Thyroid gland (tissue), 4 donors: ENCODE measurements at regions not wholly inside any gene's neighbourhood (a gene's known extent, or its start where the extent isn't known, plus 50 kb on each side); places are given as distances from the start of the nearest gene placed in this dataset.
"Not testable (repeated sequence)": the region's sequence is repeated elsewhere in the genome, so short reads cannot be mapped to it uniquely, and the experiment has no call there.

Source experiments
- DNase-seq, 2 donors: peaks; one replicate each; pipeline ENCODE4 v3.0.0-alpha.2; 2019
- H3K27ac ChIP-seq, 3 donors: fragments of 200-600 bp; sonication (generic); 1 replicate in 2 of 3; 2 replicates in 1 of 3; pipeline ENCODE4 v1.5.1; 2016 to 2019; ENCODE audit warnings: mild to moderate bottlenecking in 1 of 3, moderate library complexity in 1 of 3
- H3K27me3 ChIP-seq: fragments of 200-600 bp; sonication (generic); one replicate; pipeline ENCODE4 v1.5.1; 2019
- H3K36me3 ChIP-seq, 2 donors: fragments of 200-600 bp; sonication (generic); one replicate each; pipeline ENCODE4 v1.5.1; 2016 to 2019
- H3K4me1 ChIP-seq, 2 donors: fragments of 200-600 bp; sonication (generic); one replicate each; pipeline ENCODE4 v1.5.1; 2017 to 2019
- H3K4me3 ChIP-seq, 3 donors: fragments of 200-600 bp; sonication (generic); replicated peaks in 1 of 3; 1 replicate in 2 of 3; 2 replicates in 1 of 3; pipeline ENCODE4 v1.5.1; 2016; ENCODE audit warnings: mild to moderate bottlenecking in 1 of 3
- H3K9me3 ChIP-seq: fragments of 200-600 bp; sonication (generic); one replicate; pipeline ENCODE4 v1.5.1; 2017
- CTCF ChIP-seq, 6 experiments: fragments of 200-600 bp in 3 of 6; fragments of 450-650 bp in 3 of 6; sonication (generic) in 3 of 6; IDR thresholded peaks; one replicate each; pipeline ENCODE4 v1.5.1; 2016 to 2019; ENCODE audit warnings: antibody characterized with exemption in 6 of 6, mild to moderate bottlenecking in 2 of 6, inconsistent platforms in 1 of 6, moderate library complexity in 1 of 6
- POLR2A ChIP-seq, 2 donors: fragments of 450-650 bp; IDR thresholded peaks; one replicate each; pipeline ENCODE4 v1.6.1; 2017; ENCODE audit warnings: antibody characterized with exemption in 2 of 2, mild to moderate bottlenecking in 2 of 2, moderate library complexity in 1 of 2
- WGBS, 2 donors: methylation state at CpG; one replicate each; pipeline ENCODE4 v1.1.5; 2017; 5-methylcytosine and 5-hydroxymethylcytosine counted together
- intact Hi-C: fragments of 100-400 bp; cut with DNase I; formaldehyde crosslinking; loops from one replicate; pipeline ENCODE4 v1.15.1; 2023

GRCh38 chrX:35442421-35442820, 355.7 kb upstream of the MAGEB16 start:
- H3K4me1 ChIP-seq = no peaks in the 10 kb centered on the region
- no peak overlapping the region for H3K4me3 ChIP-seq
- no peak for DNase-seq
- no peaks in the 10 kb centered on the region for H3K27me3 ChIP-seq
- TF ChIP-seq POLR2A (IDR thresholded peaks at IDR 0.05) (no peak), CTCF (IDR thresholded peaks at IDR 0.05) (no peak)
- no peaks in the 10 kb centered on the region for H3K36me3 ChIP-seq
- no peaks in the 10 kb centered on the region for H3K9me3 ChIP-seq
- intact Hi-C loops = no loop called here
- H3K27ac ChIP-seq = no peak overlapping the region

- intact Hi-C loops, H3K27me3 ChIP-seq, H3K27ac ChIP-seq, H3K9me3 ChIP-seq, H3K4me3 ChIP-seq, H3K36me3 ChIP-seq, H3K4me1 ChIP-seq: not testable (repeated sequence)
- DNase-seq = peak; percentile 3 to 24
- 66 to 89% methylated on average over 3 of the region's 3 CpGs for WGBS, 2 donors
These were observed 355.0 kb upstream of the MAGEB16 start for GRCh38 chrX:35443091-35443582.

- H3K4me3 ChIP-seq = no peak overlapping the region
- intact Hi-C loops = no loop called here
- H3K27me3 ChIP-seq = no peaks in the 10 kb centered on the region
- no peaks in the 10 kb centered on the region for H3K9me3 ChIP-seq
- TF ChIP-seq CTCF (IDR thresholded peaks at IDR 0.05) (no peak), POLR2A (IDR thresholded peaks at IDR 0.05) (no peak)
- no peaks in the 10 kb centered on the region for H3K36me3 ChIP-seq
- DNase-seq = no peak
- H3K4me1 ChIP-seq = no peaks in the 10 kb centered on the region
- 88 to 92% methylated on average over 2 of the region's 2 CpGs for WGBS, 2 donors
- no peak overlapping the region for H3K27ac ChIP-seq
These were observed 353.3 kb upstream of the MAGEB16 start for GRCh38 chrX:35444671-35445355.

GRCh38 chrX:35445912-35446311, 352.2 kb upstream of the MAGEB16 start:
- Histone ChIP-seq H3K27ac (no peak overlapping the region), H3K27me3 (no peaks in the 10 kb centered on the region), H3K9me3 (no peaks in the 10 kb centered on the region), H3K4me1 (no peaks in the 10 kb centered on the region), H3K4me3 (no peak overlapping the region), H3K36me3 (no peaks in the 10 kb centered on the region)
- WGBS, 2 donors = 92 to 94% methylated on average over 3 of the region's 3 CpGs
- TF ChIP-seq CTCF (IDR thresholded peaks at IDR 0.05) = no peak
- DNase-seq = no peak
- intact Hi-C loops = no loop called here

- Histone ChIP-seq H3K27me3 (no peaks in the 10 kb centered on the region), H3K4me1 (no peaks in the 10 kb centered on the region), H3K27ac (no peak overlapping the region), H3K36me3 (no peaks in the 10 kb centered on the region), H3K9me3 (no peaks in the 10 kb centered on the region), H3K4me3 (no peak overlapping the region)
- no peak for DNase-seq
- TF ChIP-seq CTCF (IDR thresholded peaks at IDR 0.05) (no peak), POLR2A (IDR thresholded peaks at IDR 0.05) (no peak)
- 87 to 88% methylated on average over 1 of the region's 1 CpG for WGBS, 2 donors
- intact Hi-C loops = no loop called here
These were observed 341.3 kb upstream of the MAGEB16 start for GRCh38 chrX:35456891-35457290.

GRCh38 chrX:35458142-35458541, 340.0 kb upstream of the MAGEB16 start:
- H3K27me3 ChIP-seq = no peaks in the 10 kb centered on the region
- no peaks in the 10 kb centered on the region for H3K9me3 ChIP-seq
- no peak overlapping the region for H3K27ac ChIP-seq
- intact Hi-C loops = no loop called here
- H3K4me1 ChIP-seq = no peaks in the 10 kb centered on the region
- TF ChIP-seq CTCF (IDR thresholded peaks at IDR 0.05) (no peak), POLR2A (IDR thresholded peaks at IDR 0.05) (no peak)
- no peak overlapping the region for H3K4me3 ChIP-seq
- no peaks in the 10 kb centered on the region for H3K36me3 ChIP-seq
- no peak for DNase-seq
